OCI-M1 (cell line): ENCODE measurements at regions not wholly inside any gene's neighbourhood (a gene's known extent, or its start where the extent isn't known, plus 50 kb on each side); places are given as distances from the start of the nearest gene placed in this dataset.
"Not testable (repeated sequence)": the region's sequence is repeated elsewhere in the genome, so short reads cannot be mapped to it uniquely, and the experiment has no call there.

Experiments used
- DNase-seq: peaks from one replicate; lab custom pipeline; 2025; lab: John Stamatoyannopoulos, UW

DNA sequence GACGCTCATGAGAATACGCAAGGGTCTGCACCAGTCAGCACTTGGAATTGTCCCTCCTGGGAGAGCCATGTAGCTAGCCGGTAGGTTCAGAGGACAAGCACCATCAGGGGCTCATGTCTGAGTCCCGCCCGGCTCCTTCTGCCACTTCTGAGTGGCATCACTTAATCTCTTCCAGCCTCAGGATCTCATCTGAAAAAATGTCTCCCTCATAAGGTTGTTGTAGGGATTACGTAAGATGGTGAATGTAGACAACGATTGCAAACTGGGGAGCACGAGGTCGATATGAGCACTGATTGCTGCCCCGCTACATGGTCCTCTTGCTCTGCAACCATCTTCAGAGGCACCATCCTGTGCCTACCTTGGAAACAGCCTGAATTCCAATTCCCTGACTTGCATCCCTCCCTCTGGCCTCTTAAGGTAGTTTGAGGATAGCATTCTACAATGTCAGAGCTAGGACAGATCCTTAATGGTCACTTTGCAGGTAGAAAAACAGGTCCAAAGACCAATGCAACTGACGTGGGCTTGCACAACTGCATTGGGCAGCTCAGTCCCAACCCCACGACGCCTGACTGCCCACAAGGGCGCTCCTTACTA, 115.8 kb upstream of the TMEM45B start:
- DNase-seq: no peak

DNA sequence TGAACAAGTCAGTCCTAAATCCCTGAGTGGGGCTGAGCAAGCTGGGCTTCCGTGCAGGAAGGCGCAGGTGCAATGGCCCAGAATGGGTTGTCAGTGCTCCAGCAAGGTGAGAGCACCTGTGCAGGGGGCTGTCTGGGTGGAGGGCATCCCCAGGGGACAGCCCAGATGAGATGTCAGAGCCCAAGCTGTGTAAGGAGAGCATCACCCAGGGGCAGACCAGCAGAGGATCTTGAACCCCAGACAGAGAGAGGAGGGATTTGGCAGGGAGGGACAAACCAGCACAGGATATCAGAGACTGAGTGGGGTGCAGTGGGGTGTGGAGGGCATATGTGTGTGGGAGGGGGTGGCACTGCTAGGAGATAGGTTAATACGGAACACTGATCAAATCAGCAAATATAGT, 114.9 kb upstream of the TMEM45B start:
- no peak for DNase-seq

DNA sequence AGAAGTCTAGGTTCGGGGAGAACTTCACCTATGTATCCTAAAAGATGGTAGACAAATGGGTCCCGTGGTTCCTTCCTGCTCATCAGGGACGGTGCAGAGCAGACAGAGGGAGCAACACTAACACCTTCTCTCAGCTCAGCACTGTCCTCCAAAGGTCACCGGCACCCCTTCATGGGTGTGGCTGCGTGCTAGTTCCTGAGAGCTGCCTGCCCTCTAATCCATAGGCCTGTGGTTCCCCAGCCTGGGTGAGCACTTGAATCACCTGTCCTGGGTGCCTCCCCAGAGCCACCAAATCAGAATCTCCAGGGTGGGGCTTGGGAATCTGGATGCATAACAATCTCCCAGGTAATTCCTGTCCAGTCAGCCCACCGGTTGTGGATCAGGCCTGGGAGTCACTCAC, 113.9 kb upstream of the TMEM45B start:
- no peak for DNase-seq

DNA sequence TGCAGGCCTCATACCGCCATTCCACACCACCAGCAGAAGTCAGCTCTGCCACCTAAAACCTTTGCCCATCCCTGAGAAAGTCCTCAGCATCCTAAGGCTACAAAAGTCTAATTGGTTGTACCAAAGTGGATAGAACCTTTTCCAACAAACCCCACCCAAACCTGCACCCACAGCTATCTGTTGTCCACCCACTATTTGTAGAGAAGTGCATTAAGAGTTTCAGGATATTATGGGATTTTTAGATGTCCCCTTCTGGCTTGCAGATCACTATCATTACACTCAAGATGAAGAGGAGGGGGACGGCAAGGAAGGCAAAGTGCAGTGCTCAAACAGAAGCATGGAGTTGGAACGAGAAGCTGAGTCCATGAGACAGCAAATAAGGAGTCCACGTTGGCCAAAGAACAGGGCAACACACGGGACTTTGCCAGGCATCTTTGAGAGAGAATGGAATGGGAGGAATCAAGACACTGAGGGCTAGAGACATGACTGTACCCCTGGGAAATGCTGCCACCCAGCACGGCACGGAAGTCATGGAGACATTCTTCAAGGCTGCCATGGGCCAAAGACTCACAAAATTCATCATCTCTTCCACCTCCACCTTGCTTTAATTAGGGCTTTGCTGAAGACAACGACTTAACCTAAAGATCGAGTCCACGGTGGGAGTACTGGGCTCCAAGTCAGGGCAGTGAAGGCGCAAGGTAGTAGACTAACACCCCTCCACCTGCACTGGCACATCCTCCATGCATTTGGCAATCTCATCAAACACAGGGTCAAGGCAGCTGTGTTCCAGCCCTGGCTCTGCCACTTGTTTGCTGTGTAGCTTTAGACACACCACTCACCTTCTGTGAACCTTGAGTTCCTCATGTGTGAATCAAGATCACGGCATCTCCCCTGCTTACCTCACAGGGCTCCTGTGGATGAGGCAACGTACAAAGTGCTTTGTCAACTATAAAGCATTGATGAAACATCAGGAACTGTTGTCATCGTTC, 112.9 kb upstream of the TMEM45B start:
- no peak for DNase-seq

DNA sequence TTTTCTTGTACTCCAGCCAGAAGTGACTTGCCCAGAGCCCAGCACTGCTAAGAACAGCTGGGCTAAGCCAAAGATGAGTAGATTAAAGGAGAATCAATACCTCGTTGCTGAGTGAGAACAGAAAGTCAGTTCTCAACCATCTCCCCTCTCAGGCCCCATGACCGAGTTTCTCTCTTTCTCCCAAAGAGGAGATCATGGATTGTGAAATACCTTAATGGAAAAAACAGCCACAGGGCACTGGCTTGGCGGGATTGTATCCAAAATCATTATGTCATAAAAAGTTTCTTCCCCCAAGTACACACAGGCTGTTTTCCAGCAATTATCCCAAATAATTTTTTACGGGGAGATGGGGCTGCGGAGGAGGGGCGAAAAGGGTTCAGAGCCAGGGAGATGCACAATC, 111.8 kb upstream of the TMEM45B start:
- DNase-seq: no peak

DNA sequence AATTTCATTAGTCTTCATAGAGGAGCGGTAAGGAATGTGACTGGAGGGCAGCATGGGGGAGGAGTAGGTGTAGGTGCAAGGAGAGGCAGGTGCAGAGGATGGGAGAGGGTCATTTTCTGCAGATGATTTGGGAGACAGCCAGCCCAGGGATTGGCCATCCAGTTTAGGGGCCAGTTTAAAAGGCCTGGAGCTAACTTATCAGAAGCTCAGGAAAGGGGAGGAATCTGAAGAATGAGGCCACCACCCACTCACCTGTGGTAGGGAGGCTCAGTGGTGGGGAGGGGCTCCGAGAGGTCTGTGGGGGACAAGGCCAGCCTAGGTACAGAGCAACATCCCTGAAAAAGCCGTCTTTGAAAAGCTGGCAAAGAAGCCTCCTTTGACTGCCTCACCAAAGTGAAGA, 110.8 kb upstream of the TMEM45B start:
- DNase-seq: no peak

DNA sequence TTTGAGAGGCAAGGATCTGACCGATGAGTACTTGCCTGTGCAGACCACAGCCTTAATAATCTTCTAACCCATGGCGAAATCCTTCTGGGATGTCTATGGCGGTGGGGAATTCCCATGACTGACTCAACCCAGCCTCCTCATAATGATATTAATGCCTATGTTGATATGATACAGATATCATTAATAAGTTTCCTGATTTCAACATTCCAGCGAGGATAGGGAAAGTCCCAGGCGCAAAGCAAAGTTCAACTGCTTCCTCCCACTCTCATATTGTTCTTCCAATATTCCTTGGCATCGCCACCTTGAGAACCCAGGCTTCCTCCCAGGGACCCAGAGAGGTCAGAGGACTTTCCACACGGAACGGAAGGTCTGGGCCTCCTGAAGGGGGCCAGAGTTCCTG, 110.3 kb upstream of the TMEM45B start:
- no peak for DNase-seq

DNA sequence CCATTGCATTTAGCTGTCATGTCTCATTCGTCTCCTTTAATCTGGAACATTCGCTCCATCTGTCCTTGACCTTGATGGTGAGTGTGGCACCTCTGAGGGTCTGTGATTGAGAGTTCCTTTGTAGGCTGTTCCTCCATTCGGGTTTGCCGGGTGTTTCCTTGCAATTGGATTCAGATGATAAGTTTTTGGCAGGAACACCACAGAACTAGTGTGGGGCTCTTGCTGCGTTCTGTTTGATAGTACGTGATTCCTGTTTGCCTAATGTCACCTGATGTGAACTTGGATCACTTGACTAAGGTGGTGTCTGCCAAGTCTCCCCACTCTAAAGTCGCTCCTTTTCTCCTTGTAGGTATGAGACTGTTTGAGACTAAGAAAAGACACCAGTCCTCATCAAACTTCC, 109.7 kb upstream of the TMEM45B start:
- no peak for DNase-seq

DNA sequence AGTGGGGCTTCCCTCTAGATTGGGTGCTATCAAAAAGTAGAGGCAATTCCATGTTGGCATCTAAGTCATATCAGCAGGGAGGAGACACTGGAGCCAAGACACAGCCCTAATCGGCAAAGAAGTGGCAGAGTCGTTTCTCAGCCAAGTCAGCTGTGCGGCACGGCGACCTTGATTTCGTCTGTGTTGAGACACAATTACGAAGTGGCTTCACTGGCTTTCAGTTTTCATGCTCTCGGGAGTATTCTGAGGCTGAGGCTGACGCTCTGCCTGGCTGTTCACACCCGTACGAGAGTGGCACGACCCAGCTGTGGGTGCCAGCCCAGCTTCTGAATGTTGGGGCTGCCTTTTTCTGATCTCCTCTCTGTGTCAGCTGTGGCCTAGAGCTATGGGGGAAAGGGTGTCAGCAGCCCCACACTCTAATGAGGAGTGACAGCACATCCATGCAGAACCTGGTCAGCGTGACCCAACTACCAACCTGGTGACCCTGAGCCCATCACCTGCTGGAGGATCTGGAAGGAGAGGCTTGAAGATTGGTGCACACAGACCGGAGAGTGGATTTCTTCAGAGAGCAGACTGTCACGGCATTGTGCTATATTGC, 105.7 kb upstream of the TMEM45B start:
- no peak for DNase-seq

DNA sequence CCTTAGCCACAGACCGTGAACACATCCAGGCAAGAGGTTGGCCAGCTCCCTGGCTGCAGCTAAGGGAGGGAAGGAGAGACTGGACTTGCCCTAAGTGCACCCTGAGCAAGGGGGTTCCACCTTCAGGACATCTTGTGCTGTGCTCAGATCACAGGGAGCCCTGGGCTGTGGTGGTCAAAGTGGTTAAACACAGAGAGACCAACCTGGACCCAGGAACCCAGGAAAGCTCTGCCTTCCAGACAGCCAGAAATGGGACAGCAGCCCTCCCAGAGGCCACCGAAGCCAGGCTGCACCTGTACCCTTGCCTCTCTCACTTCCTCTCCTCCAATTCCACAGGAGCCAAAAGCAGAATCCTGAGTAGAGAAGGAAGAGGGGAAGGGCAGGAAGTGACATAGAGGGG, 105.2 kb upstream of the TMEM45B start:
- no peak for DNase-seq

DNA sequence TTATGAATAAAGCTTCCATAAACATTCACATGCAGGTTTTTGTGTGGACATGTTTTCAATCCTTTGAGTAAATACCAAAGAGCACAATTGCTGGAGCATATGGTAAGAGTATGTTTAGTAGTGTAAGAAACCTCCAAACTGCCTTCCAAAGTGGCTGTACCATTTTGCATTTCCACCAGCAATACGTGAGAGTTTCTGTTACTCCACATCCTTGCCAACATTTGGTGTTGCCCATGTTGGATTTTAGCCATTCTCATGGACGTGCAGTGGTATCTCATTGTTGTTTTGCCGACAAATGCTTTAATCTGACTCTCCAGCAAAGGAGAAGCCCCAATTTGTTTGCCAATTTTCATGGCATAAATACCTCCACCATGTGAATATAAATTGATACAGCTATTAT, 103.9 kb upstream of the TMEM45B start:
- DNase-seq: no peak

DNA sequence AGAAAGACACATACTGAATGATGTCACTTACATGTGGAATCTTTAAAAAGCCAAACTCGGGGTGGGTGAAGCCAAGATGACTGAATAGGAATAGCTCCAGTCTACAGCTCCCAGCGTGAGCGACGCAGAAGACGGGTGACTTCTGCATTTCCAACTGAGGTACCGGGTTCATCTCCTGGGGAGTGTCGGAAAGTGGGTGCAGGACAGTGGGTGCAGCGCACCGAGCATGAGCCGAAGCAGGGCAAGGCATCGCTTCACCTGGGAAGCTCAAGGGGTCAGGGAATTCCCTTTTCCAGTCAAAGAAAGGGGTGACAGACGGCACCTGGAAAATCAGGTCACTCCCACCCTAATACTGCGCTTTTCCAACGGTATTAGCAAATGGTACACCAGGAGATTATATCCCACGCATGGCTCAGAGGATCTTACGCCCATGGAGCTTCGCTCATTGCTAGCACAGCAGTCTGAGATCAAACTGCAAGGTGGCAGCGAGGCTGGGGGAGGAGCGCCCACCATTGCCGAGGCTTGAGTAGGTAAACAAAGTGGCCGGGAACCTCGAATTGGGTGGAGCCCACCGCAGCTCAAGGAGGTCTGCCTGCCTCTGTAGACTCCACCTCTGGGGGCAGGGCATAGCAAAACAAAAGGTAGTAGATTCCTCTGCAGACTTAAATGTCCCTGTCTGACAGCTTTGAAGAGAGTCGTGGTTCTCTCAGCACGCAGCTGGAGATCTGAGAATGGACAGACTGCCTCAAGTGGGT, 103.0 kb upstream of the TMEM45B start:
- not testable (repeated sequence) for DNase-seq

DNA sequence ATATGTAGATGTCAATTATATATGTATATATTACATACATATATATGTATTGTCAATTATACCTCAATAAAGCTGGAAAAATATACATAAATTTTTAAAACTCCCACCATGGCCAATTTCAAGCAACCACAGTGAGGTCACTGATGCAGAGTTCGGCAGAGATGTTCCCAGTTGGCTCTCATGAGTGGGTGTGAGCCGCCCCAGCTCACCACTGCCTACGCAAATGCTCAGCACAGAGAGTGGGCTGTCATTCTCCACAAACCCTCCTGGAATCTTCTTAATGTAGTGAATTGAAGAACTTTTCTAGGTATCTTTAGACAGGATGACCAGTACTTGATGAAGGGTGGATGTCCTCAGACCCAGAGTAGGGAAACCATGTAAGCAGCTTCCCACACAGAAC, 96.6 kb upstream of the TMEM45B start:
- no peak for DNase-seq

DNA sequence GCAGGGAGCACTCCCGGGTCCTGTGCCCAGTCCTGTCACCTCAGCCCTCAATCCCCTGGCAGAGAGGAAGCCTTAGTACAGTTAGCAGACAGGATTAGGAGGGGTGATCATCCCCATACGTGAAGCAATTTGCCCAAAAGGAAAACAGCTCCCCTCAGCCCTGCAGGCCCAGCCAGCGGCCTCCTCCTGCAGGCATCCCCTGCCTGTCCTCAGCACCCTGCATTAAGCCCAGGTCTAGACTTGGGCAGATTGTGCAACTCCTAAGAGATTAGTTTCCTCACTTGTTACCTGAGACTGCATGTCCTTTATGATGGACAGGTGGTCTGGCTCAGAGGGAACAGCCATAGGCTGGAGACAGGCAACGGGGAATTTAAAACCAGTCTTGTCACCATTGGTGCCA, 95.5 kb upstream of the TMEM45B start:
- DNase-seq: no peak

DNA sequence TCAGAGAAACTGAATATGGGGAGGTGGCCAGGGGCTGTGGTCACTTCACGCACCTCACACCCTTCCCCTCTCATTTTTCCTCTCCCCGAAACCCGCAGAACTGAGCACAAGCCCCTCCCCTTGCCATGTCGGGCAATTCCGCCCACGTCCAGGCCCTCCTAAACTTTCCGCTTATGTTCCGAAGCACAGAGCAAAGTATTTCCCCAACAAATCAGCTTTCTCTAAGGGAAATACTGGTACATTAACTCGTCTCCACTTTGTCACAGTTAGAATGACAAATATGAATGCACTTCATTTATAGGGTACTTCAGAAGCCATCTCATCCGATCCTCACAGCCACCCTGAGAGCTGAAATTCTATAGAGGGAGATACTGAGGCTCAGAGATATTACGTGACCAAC, 94.7 kb upstream of the TMEM45B start:
- DNase-seq: no peak

DNA sequence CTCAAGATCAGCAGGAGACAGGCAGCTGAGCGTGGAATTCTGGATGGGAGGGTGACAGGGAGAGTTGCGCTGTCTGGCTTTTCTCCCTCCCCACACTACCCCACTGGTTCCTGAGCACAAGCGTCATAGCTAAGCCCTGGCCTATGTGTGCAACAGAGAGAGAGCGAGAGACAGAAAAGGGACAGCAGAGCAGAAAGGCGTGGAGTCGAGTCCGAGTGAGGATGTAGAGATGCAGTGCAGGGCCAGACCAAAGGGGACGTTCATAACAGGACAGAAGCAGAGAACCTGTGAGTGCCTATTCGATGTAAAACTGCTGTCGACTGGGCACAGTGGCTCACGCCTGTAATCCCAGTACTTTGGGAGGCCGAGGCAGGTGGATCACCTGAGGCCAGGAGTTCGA, 94.0 kb upstream of the TMEM45B start:
- DNase-seq: no peak

DNA sequence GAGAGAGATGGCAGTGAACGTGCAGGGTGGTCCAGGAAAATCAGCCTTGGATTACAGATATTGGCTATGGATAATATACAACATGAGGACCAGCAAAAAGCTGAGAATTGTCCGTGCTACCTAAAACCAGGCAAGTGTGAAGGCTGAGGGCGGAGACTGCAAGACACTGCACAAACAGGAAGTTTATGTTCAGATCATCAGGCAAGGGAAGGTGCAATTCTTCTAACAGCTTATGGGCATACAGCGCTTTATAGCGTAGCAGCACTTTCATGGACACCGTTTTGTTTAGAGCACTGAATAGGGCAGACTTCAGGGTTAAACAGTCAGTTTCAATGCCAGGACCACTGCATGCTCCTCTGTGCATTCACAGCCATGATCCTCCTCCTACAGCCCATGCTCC, 93.1 kb upstream of the TMEM45B start:
- no peak for DNase-seq

DNA sequence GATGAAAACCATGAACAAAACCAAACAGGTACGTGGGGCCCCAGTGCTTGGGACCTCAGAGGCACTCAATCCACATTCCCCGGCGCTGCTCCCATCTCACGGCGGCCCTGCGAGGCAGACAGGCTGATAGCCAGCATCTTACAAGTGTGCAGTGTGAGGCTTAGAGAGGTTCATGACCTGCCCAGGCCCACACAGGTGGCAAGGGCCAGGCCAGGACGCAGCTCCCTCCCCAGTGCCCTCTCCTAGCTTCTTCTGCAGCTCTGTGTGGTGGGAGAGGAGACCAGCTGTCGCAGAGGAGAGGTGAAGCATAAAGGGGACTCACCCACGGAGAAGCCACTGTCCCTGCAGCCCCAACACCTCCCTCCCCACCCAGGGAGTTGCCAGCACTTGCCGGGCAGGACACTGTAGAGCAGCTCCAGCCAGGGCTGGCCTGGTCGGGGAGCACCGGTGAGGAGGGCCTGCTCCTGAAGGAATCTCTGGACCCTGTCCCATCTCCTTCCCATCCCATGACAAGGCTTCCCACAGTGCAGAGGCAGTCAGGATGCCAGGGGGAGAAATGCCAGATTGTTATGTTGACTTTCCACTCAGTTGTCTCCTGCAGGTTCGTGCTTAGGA, 92.4 kb upstream of the TMEM45B start:
- no peak for DNase-seq

DNA sequence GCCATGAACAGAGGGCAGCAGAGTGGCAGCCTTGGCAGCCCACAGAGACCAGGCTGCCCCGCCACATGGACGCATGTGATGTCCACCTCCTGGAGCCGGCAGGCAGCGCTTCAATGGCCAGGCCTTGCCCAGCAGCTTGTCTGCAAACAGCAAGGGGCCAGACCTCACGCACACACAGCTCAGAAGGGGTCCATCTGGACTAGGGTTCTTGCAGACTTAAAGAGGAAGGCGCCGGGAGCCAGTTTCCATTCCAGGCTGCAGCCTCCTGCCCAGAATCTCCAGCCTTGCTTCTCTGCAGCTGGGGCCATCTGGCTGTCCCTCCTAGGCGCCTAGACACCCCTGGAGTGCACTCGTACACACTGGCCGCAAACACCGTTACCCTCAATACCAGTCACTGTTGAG, 91.9 kb upstream of the TMEM45B start:
- DNase-seq: no peak

DNA sequence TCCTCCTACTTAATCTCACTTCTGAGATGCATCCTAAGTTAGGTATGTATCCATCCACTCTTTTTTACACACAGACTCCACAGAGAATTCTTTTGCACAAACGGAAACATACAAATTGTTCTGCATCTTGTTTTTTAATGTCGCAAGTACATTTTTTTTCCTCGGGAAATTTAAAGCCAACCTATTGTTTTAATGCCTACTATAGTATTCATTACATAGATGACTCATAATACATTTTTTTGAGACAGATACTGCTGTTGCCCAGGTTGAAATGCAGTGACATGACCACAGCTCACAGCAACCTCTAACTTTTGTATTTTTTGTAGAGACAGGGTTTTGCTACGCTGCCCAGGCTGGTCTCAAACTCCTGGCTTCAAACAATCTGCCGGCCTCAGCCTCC, 90.8 kb upstream of the TMEM45B start:
- DNase-seq: no peak

DNA sequence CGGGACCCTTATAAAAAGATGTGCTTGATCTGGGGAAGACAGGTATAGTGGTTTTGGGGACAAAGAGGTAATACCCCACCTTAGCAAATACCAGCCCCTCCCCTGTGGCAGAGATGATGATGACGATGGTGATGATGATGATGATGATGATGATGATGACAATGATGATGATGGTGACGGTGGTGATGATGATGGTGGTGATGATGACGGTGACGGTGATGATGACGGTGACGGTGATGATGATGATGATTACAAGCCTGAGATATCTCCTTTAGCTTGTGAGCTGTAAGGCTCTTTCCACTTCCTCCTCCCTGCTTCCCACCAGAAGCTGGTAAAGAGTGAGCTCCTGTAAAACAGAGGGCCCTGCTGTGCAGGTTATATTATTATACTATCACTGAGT, 89.5 kb upstream of the TMEM45B start:
- DNase-seq: no peak

DNA sequence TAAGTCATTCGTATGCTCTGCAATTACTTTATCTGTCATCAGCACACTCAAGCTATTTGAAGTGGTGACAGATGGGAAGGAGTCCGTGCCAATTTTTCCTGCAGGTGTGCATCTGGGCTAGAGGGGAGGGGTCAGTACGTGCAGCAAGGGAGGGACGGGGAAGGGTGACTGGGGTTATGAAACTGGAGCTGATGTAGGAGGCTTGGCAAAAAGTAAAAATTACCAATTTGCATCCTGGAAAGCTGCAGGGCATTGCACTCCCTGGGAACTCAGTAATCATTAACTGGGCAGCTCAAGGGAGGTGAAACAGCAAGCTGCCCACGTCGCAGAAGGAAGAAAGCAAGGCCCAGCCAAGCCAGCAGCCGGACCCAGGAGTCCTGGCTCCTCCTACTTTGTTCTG, 87.1 kb upstream of the TMEM45B start:
- DNase-seq: no peak
